COLO668 (cell line): ENCODE measurements at regions not wholly inside any gene's neighbourhood (a gene's known extent, or its start where the extent isn't known, plus 50 kb on each side); places are given as distances from the start of the nearest gene placed in this dataset.
A peak's percentile ranks its signal among the peaks of the same experiment; 100 is the strongest.
"Not testable (repeated sequence)": the region's sequence is repeated elsewhere in the genome, so short reads cannot be mapped to it uniquely, and the experiment has no call there.

Experiments used
- DNase-seq: peaks from one replicate; lab custom pipeline; 2025; ENCODE audit not compliant: unreplicated experiment; lab: John Stamatoyannopoulos, UW

- not testable (repeated sequence) for DNase-seq
These were observed 454.3 kb upstream of the SLITRK6 start for GRCh38 chr13:86253497-86253896.

DNA sequence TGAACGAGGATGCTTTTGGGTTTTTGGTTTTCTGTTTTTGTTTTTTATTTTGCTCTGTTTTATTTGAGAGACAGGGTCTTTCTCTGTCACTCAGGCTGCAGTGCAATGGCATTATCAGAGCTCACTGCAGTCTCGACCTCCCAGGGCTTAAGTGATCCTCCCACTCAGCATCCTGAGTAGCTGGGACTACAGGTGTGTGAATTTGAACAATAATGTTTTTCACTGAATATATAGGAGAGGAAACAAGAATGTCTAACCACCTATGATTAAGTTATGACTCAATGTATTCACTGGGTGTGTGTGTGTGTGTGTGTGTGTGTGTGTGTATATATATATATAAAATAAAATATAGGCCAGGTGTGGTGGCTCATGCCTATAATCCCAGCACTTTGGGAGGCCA lies 456.6 kb upstream of the SLITRK6 start:
- not testable (repeated sequence) for DNase-seq

DNA sequence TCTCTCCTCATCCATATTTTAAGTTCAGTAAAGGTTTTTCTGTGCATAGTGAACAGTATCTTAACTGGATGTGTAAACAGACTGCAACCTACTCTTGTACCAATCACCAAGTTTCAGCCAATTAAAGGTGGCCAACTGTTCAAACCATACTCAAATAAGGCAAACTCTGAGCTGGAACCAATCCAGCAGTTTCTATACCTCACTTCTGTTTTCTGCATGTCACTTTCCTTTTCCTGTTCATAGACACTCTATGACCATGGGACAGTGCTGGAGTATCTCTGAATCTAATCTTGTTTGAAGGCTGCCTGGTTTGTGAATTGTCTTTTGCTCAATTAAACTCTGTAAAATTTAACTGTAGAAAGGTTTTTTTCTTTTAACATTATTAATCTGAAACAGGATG lies 470.3 kb upstream of the SLITRK6 start:
- no peak for DNase-seq

DNA sequence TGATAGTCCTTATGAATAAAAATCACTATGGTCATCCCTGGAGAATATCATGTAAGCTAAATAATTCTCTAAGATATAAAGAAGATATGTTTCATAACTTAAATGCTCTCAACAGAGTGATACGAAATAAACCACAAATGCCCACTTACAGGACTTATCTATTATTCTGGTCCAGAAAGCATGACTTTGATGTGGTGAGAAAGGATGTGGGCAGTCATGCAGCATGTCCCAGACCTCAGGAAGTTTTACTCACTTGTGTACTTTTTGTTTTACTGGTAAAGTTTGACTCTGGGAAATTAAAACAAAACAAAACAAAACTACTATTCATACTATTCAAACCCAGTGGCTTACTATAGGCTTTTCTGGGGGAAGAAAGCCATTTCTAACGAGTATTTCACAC lies 483.2 kb upstream of the SLITRK6 start:
- no peak for DNase-seq

DNA sequence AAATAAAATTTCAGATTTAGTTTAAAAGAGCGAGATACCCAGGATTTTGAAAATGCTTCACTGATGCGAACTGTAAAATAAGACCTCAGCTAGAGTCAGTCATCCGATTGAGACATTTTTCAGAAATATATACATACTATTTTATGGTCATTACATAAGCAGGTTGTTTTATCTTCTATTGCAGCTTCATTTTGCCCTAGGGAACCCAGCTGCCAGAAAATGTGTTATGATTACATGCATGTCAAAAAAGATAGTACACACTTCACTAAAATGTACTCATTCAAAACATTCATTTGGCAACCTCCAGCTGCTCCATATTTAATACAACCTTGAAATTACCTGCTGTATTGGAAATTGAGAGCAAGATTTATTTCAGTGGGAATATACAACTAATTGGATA lies 483.8 kb upstream of the SLITRK6 start:
- no peak for DNase-seq

GRCh38 chr13:86298725-86299124 lies 499.5 kb upstream of the SLITRK6 start:
- no peak for DNase-seq

DNA sequence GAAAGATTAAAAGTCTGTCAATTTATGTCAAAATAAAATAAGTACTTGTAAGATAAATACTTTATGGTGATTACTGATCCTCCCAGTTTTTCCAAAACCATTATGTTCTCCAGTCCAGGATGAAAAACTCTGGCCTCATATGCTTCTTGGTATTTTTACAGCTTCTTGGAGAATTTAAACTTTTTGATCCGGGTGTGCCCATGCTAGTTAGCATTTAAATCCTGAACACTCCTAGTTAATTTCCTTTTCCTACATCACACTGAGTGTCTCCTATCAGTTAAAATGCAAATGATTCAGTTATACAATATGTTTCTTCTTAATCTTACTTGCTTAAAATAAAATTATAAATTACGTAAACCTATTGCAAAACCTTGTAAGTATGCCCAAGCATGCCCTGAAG lies 499.9 kb upstream of the SLITRK6 start:
- DNase-seq = no peak

DNA sequence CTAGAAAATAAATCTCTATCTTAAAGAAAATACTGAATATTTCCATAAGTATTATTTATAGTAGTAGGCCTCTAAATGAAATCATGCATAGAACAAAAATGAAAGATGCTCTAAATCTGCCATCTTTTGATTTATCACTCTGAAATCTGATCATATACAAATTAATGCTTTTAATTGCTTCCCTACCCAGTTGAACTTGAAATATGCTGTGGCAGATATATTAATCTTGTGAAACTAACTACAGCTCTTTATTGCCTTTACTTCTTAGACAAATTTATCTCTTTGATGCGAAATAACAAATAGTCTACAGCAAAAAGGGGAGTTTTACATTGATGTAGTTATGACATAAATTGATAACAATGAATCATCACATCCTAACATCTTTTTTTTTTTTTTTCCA lies 510.7 kb upstream of the SLITRK6 start:
- DNase-seq = no peak

- DNase-seq = no peak
These were observed 514.2 kb upstream of the SLITRK6 start for GRCh38 chr13:86313421-86313820.

DNA sequence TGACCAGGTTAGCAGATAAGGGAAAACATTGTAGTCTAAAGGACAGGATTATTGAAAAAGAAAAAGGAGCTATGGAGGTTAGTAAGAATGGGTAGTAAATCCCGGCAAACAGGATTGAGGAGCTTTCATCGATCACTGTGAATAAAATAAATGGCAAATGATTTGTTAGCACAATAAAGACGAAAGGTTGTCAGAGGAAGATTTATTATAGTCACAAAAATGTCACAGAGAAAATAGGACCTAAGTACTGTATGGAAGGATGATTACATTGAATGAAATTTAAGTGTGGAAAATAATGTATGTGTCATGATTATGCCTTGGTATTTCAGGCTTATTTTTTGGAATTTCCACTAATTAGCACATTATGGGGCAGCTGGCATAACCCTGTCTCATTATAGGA lies 519.2 kb upstream of the SLITRK6 start:
- DNase-seq = no peak

DNA sequence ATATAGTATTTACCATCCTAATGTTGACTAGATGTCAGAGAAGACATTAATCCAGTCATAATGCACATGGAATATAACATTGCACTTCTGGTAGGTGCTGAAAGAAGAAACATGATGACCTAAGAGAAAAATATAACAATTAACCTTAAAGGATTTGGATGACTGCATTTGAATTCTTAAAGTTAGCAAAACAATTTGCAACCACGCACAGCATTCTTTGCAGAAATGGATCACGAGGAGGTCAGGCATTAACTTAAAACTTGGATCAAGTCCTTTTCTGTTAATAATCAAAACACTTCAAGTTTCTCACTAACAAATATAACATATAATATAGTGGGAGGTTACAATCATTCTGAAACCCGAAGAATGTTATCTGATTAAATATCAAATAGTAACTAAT lies 525.0 kb upstream of the SLITRK6 start:
- DNase-seq = no peak

- no peak for DNase-seq
These were observed 556.1 kb upstream of the SLITRK6 start for GRCh38 chr13:86355301-86355700.

GRCh38 chr13:86357106-86357505 lies 557.9 kb upstream of the SLITRK6 start:
- DNase-seq = no peak

DNA sequence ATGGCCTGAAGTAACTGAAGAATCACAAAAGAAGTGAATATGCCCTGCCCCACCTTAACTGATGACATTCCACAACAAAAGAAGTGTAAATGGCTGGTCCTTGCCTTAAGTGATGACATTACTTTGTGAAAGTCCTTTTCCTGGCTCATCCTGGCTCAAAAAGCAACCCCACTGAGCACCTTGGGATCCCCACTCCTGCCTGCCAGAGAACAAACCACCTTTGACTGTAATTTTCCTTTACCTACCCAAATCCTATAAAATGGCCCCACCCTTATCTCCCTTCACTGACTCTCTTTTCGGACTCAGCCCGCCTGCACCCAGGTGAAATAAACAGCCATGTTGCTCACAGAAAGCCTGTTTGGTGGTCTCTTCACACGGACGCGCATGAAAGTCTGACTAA lies 564.5 kb upstream of the SLITRK6 start:
- DNase-seq = not testable (repeated sequence)

GRCh38 chr13:86368924-86369323 lies 569.7 kb upstream of the SLITRK6 start:
- DNase-seq = no peak

DNA sequence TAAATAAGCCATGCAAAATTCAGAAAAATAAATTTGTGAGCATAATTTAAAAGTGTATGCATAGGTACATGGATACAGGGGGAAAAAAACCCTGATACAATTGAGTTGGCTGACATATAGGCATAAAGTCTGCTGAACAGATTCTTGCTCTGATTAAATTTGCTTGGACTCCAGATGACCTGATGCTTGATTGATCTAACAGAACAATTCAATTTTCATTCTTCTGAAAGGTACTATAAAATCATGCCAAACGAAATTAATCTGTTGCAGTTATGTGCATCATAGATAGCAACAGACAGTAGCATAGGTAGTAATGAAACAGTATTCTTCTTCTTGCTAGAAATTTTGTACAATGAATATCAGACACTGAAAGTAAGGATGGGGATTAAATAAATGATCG lies 578.2 kb upstream of the SLITRK6 start:
- DNase-seq = no peak

- DNase-seq = no peak
These were observed 579.4 kb upstream of the SLITRK6 start for GRCh38 chr13:86378628-86379027.

GRCh38 chr13:86383151-86383550 lies 583.9 kb upstream of the SLITRK6 start:
- DNase-seq = peak; percentile 67

- DNase-seq = no peak
These were observed 584.3 kb upstream of the SLITRK6 start for GRCh38 chr13:86383561-86383960.

DNA sequence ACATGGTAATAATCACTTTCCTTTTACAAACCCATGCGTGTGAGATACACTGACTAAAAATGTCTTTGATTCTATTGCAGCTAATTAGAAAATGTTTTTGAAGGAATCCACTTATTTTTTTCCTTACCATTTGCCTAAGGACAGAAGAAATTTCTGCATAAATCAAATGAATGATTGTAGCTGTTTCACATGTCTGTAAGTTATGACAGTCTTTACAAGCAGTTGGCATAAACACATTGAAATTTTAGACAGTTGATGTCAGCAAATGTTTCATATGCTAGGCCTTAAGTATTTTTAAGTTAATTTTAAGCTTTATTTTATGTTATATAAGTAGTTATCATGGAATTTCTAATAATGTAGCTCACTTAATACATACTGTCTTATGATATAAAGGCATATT lies 598.4 kb upstream of the SLITRK6 start:
- no peak for DNase-seq

DNA sequence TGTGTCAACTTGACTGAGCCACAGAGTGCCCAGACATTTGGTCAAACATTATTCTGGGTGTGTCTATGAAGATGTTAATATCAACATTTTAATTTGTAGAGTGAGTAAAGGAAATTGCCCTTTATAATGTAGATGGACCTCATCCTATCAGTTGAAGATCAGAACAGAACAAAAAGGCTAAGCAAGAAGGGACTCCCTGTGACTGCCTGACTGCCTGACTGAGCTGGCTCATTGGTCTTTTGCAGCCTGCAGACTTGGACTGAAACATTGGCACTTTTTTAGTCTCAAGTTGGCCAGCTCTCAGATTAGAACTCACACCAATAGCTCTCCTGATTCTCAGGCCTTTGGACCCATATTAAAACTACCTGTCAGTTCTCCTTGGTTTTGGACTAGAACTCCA lies 600.4 kb upstream of the SLITRK6 start:
- DNase-seq = no peak

DNA sequence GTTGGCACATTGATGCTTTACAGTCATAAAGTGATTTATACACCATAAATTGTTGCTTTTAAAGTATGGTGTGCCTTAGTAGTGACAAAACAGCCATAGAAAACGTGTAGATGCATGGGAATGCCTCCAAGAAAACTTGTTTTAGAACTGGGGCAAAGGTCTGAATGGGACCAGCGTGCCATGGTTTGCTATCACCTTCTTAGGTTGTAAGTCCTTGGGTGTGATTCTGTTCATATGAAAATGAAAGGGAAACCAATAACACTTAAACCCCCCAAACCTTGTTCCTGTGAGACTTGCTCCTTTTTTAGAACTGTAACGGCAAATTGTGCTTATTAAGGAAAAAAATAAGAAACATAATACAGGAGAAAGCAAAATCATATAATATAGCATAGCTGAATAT lies 603.3 kb upstream of the SLITRK6 start:
- DNase-seq = no peak

- no peak for DNase-seq
These were observed 604.0 kb upstream of the SLITRK6 start for GRCh38 chr13:86403181-86403580.
